Epithelial cell of proximal tubule (primary cell): ENCODE measurements at regions not wholly inside any gene's neighbourhood (a gene's known extent, or its start where the extent isn't known, plus 50 kb on each side); places are given as distances from the start of the nearest gene placed in this dataset.

ENCODE experiments used
- DNase-seq: peaks from one replicate; pipeline ENCODE4 v3.0.0-alpha.2; 2011; ENCODE audit warnings: low read depth
- H3K4me3 ChIP-seq: 2 replicates; pipeline ENCODE4 v1.5.1; 2011; ENCODE audit warnings: low read depth, mild to moderate bottlenecking, low read length
- TF ChIP-seq, protein P1 (sequence below): conservative IDR thresholded peaks from 2 replicates; pipeline ENCODE4 v1.5.1; 2012; ENCODE audit warnings: low read depth, mild to moderate bottlenecking, low read length

DNA sequence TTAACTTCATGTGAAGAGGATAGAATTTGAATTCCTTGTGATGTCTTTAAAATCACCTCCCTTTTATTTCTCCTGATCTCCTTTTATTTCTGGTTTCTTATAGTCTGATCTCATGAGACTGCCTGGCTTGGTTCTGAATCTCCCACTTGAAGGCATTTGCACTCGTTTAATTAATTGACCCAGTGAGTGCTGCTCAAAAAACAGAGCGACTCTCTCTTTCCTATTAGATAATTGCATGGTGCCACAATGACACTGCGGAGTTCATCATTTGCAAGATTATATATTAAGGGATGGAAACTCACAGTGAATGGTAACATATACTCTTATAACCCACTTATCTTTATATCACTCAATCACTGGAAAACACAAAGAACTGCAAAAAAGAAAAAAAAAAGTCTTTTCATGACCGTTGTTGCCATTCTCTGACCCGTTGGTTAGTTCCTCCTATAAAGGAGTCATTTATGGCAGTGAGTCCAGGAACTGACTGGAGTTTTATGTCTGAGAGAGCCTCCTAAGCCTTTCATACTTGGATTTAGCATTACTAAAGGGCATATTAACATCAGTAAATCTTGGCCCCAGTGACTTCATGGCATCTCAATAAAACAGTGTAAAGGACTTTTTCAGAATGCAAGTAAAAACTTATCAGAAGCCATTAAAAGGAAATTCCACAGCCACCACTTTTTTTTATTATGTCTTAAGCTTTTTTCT lies 103.3 kb upstream of the EPHA4 start:
- TF ChIP-seq, protein P1, sequence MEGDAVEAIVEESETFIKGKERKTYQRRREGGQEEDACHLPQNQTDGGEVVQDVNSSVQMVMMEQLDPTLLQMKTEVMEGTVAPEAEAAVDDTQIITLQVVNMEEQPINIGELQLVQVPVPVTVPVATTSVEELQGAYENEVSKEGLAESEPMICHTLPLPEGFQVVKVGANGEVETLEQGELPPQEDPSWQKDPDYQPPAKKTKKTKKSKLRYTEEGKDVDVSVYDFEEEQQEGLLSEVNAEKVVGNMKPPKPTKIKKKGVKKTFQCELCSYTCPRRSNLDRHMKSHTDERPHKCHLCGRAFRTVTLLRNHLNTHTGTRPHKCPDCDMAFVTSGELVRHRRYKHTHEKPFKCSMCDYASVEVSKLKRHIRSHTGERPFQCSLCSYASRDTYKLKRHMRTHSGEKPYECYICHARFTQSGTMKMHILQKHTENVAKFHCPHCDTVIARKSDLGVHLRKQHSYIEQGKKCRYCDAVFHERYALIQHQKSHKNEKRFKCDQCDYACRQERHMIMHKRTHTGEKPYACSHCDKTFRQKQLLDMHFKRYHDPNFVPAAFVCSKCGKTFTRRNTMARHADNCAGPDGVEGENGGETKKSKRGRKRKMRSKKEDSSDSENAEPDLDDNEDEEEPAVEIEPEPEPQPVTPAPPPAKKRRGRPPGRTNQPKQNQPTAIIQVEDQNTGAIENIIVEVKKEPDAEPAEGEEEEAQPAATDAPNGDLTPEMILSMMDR = no peak
- DNase-seq = no peak
- no peak overlapping the region for H3K4me3 ChIP-seq

DNA sequence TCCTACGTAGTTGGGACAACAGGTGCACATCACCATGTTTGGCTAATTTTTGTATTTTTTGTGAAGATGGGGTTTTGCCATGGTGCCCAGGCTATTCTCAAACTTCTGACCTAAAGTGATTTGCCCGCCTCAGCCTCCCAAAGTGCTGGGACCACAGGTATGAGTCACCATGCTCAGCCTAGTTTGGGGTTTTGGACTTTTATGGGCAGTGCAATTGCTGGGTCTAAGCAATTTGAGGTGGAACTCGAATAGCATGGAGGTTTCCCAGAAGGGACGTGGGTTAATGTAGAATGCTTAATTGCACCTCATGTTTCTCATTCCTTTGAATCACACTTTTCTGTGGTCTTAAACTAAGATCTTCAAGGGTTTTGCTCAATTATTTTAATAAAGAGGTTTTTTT lies 102.3 kb upstream of the EPHA4 start:
- DNase-seq = no peak
- TF ChIP-seq, protein P1 = no peak

DNA sequence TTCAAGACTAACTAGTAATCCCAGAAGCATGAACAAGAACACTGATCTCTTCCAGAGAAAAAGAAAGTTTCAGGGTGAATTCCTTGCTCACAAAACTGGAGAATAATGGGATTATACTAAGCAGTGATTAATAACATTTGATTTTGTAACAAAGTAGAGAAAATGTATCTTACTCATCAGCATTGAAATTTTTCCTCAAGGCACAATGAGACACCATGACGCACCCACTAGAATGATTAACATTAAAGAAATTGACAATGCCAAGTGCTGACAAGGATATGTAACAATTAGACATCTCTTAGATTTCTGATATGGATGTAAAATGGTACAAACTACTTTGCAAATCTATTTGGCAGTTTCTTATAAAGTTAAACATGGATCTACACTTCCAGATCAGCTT lies 101.1 kb upstream of the EPHA4 start:
- H3K4me3 ChIP-seq = no peak overlapping the region
- DNase-seq = no peak

More for the DNA sequence above, 102.3 kb upstream of the EPHA4 start:
- H3K4me3 ChIP-seq = no peak overlapping the region

DNA sequence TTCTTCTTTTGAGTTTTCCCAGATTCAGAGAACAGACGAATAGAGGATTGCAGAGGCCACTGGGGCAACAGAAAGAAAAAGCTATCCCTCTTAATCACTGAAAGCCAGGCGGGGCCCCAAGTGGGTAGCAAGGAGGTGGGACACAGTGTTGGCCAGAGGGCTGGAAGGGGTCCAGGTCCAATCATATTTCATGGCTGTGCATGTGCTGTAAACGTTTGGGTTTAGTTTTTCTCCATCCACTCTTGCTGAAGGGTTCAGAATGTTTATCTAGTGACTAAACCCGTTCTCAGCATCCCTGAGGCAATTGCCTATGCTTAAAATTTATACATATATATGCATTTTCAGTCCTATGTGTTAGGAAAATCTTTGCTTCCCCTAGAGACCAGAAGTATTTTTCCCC lies 99.4 kb upstream of the EPHA4 start:
- no peak for DNase-seq
- TF ChIP-seq, protein P1 = no peak
- no peak overlapping the region for H3K4me3 ChIP-seq

More for the DNA sequence above, 101.1 kb upstream of the EPHA4 start:
- TF ChIP-seq, protein P1 = no peak

DNA sequence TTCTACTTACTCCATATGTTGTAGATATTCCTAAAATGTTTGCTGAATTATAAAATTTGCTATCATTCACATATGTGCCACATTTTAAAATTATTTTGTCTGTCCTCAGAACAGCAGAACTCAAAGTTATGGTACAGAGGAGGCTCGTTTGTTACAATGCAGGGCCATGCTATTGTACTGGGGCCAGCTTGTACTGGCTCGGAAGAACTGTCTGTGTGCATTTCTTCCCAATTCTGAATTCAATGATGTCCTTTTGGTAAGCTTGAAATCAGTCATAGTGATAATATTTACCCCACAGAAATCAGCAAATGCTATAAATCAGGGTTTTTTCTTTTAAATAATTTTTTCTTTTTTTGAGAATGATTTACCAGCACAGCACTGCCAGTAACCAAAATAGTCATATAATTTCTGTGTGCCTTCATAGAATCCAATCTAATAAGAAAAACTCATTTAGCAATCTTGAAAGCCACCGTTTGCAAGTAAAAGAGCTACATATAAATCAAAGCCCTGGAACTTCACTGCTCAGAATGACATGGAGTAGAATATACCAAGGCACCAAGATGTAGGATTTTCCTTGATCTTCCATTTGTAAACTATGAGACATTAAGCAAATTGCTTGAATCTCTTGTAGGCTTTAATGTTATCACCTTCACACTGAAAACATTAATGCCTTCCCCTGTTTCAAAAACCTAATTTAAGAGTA lies 90.7 kb upstream of the EPHA4 start:
- DNase-seq = no peak
- TF ChIP-seq, protein P1 = no peak
- H3K4me3 ChIP-seq = no peak overlapping the region

DNA sequence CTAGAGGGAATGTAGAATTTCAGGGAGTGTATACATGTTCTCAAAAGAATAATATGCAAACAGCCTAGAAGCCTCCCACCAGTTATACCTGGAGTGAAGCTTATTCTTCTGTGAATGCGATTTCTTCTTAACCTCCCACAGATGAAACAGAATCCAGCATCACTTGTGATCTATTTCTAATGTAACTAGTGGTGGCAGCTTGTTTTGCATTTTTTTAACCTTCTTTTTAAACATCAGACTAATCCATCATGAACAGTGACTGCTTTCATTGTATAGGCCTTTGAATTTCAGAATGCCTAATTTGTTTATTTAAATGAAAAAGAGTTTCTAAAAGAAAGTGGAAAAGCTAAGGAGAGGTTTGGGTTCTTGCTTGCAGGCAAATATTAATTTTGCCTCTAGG lies 85.7 kb upstream of the EPHA4 start:
- TF ChIP-seq, protein P1 = no peak
- H3K4me3 ChIP-seq = no peak overlapping the region
- DNase-seq = no peak

DNA sequence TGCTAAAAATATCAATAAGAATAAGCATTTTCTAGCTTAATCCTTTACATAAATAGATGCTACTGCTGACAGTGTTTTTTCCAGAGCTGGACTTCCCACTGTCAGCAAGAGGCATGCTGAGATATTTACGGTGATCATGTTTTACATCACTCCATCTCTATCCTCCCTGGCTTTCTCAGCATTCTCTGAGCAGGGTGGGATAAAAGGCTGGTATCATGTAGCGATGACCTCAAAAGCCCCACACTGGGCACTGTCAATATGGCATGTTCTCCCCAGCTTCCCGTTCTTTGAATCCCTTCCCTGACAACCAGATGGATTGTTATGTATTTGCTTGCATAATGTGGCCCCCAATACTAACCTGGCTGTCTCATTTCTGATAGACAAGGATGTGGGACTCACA lies 83.2 kb upstream of the EPHA4 start:
- TF ChIP-seq, protein P1 = no peak
- H3K4me3 ChIP-seq = no peak overlapping the region

More for the DNA sequence above, 83.2 kb upstream of the EPHA4 start:
- DNase-seq = no peak
